WTC11 (cell line): ENCODE measurements at regions not wholly inside any gene's neighbourhood (a gene's known extent, or its start where the extent isn't known, plus 50 kb on each side); places are given as distances from the start of the nearest gene placed in this dataset.

Experiments
- CBFB ChIP-seq: sonication (generic); formaldehyde crosslinking; IDR thresholded peaks from 2 replicates; pipeline ENCODE4 v1.8.1; 2022; ENCODE audit warnings: mild to moderate bottlenecking, low read depth, missing genetic modification reagents
- CREB1 ChIP-seq: sonication (generic); formaldehyde crosslinking; IDR thresholded peaks from 2 replicates; pipeline ENCODE4 v1.8.0; 2023; ENCODE audit warnings: mild to moderate bottlenecking, missing genetic modification reagents
- ESRRA ChIP-seq: sonication (generic); formaldehyde crosslinking; IDR thresholded peaks from 2 replicates; pipeline ENCODE4 v1.8.1; 2022; ENCODE audit warnings: mild to moderate bottlenecking, missing genetic modification reagents, borderline replicate concordance
- GABPB1 ChIP-seq: sonication (generic); formaldehyde crosslinking; IDR thresholded peaks from 2 replicates; pipeline ENCODE4 v1.8.1; 2023; ENCODE audit warnings: mild to moderate bottlenecking, missing genetic modification reagents
- MXD4 ChIP-seq: fragments of 250-450 bp; sonication (Bioruptor Pico); IDR thresholded peaks from 2 replicates; pipeline ENCODE4 v1.8.0; 2021; ENCODE audit warnings: mild to moderate bottlenecking, moderate library complexity, borderline replicate concordance
- NFYB ChIP-seq: sonication (generic); formaldehyde crosslinking; conservative IDR thresholded peaks from 2 replicates; pipeline ENCODE4 v1.8.0; 2022; ENCODE audit warnings: low read depth, missing genetic modification reagents
- NR1H2 ChIP-seq: sonication (generic); formaldehyde crosslinking; IDR thresholded peaks from 2 replicates; pipeline ENCODE4 v1.9.0; 2021; ENCODE audit warnings: mild to moderate bottlenecking, moderate library complexity, missing genetic modification reagents
- SOX15 ChIP-seq: fragments of 250-450 bp; sonication (Bioruptor Pico); IDR thresholded peaks from 2 replicates; pipeline ENCODE4 v1.9.0; 2021; ENCODE audit warnings: mild to moderate bottlenecking
- SP1 ChIP-seq: sonication (generic); formaldehyde crosslinking; conservative IDR thresholded peaks from 2 replicates; pipeline ENCODE4 v1.8.1; 2022; ENCODE audit warnings: missing genetic modification reagents
- TEAD4 ChIP-seq: sonication (generic); formaldehyde crosslinking; IDR thresholded peaks from 2 replicates; pipeline ENCODE4 v1.8.0; 2022; ENCODE audit warnings: mild to moderate bottlenecking, missing genetic modification reagents
- TP53 ChIP-seq: sonication (generic); formaldehyde crosslinking; IDR thresholded peaks from 2 replicates; pipeline ENCODE4 v1.8.1; 2023; ENCODE audit warnings: mild to moderate bottlenecking, missing genetic modification reagents
- TF ChIP-seq, protein P1 (sequence below): sonication (generic); formaldehyde crosslinking; IDR thresholded peaks from 2 replicates; pipeline ENCODE4 v1.8.1; 2023; ENCODE audit warnings: mild to moderate bottlenecking, missing genetic modification reagents, borderline replicate concordance
- TF ChIP-seq, protein P2 (sequence below): sonication (generic); formaldehyde crosslinking; IDR thresholded peaks from 2 replicates; pipeline ENCODE4 v1.8.0; 2022; ENCODE audit warnings: mild to moderate bottlenecking, missing genetic modification reagents
- TF ChIP-seq, protein P3 (sequence below): fragments of 200-600 bp; IDR thresholded peaks from 2 replicates; pipeline ENCODE4 v1.8.0; 2022; ENCODE audit warnings: antibody characterized with exemption

DNA sequence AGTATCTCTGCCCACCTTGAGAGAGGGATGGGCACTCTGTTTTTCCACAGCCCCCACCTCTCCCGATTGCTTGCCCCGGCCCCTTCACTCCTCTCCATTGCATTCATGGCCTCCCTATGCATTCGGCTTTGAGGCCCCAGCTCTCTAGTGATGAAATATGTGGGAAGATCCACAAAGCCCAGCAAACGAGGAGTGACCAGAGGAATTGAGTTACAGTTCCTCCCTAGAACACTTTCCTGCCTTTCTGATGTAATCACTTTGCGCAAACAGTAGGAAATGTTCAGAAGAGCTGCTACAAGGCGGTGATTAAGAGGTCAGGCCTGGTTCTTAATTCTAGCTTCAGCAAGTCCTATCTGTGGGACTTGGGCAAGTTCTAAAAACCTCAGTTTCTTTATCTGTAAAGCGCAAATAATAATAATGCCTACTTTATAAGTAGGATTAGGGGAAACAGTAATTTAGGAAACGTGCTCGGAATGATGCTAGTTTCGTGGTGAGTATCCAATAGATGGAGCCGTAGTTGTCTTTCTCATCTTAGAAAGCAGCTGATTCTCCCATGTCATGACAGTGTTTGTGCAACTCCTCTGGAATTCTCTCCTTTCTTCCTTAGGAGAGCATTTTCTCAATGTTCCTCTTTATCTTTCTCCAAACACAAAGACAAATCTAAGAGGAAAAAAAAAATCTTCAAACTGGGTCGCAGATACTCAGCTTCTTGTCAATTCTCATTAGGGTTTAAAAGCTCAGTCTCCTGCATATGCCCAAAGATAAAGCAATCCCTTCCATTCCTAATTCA, 99.5 kb upstream of the MSX2 start:
- TF ChIP-seq, protein P1, sequence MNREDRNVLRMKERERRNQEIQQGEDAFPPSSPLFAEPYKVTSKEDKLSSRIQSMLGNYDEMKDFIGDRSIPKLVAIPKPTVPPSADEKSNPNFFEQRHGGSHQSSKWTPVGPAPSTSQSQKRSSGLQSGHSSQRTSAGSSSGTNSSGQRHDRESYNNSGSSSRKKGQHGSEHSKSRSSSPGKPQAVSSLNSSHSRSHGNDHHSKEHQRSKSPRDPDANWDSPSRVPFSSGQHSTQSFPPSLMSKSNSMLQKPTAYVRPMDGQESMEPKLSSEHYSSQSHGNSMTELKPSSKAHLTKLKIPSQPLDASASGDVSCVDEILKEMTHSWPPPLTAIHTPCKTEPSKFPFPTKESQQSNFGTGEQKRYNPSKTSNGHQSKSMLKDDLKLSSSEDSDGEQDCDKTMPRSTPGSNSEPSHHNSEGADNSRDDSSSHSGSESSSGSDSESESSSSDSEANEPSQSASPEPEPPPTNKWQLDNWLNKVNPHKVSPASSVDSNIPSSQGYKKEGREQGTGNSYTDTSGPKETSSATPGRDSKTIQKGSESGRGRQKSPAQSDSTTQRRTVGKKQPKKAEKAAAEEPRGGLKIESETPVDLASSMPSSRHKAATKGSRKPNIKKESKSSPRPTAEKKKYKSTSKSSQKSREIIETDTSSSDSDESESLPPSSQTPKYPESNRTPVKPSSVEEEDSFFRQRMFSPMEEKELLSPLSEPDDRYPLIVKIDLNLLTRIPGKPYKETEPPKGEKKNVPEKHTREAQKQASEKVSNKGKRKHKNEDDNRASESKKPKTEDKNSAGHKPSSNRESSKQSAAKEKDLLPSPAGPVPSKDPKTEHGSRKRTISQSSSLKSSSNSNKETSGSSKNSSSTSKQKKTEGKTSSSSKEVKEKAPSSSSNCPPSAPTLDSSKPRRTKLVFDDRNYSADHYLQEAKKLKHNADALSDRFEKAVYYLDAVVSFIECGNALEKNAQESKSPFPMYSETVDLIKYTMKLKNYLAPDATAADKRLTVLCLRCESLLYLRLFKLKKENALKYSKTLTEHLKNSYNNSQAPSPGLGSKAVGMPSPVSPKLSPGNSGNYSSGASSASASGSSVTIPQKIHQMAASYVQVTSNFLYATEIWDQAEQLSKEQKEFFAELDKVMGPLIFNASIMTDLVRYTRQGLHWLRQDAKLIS (CRISPR knock-in tag) = no peak
- TF ChIP-seq, protein P2, sequence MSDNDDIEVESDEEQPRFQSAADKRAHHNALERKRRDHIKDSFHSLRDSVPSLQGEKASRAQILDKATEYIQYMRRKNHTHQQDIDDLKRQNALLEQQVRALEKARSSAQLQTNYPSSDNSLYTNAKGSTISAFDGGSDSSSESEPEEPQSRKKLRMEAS (CRISPR knock-in tag) = no peak
- TF ChIP-seq ESRRA (CRISPR knock-in tag) = no peak
- TF ChIP-seq, protein P3, sequence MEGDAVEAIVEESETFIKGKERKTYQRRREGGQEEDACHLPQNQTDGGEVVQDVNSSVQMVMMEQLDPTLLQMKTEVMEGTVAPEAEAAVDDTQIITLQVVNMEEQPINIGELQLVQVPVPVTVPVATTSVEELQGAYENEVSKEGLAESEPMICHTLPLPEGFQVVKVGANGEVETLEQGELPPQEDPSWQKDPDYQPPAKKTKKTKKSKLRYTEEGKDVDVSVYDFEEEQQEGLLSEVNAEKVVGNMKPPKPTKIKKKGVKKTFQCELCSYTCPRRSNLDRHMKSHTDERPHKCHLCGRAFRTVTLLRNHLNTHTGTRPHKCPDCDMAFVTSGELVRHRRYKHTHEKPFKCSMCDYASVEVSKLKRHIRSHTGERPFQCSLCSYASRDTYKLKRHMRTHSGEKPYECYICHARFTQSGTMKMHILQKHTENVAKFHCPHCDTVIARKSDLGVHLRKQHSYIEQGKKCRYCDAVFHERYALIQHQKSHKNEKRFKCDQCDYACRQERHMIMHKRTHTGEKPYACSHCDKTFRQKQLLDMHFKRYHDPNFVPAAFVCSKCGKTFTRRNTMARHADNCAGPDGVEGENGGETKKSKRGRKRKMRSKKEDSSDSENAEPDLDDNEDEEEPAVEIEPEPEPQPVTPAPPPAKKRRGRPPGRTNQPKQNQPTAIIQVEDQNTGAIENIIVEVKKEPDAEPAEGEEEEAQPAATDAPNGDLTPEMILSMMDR = no peak
- no peak for TF ChIP-seq GABPB1 (CRISPR knock-in tag)
- TF ChIP-seq SOX15 (CRISPR knock-in tag) = no peak
- TF ChIP-seq NFYB (CRISPR knock-in tag) = no peak
- no peak for TF ChIP-seq CREB1 (CRISPR knock-in tag)
- TF ChIP-seq TP53 (CRISPR knock-in tag) = no peak
- TF ChIP-seq SP1 (CRISPR knock-in tag) = no peak
- TF ChIP-seq TEAD4 (CRISPR knock-in tag) = no peak
- TF ChIP-seq NR1H2 (CRISPR knock-in tag) = no peak
- TF ChIP-seq MXD4 (CRISPR knock-in tag) = no peak
- no peak for TF ChIP-seq CBFB (CRISPR knock-in tag)
